ENCODE measurements at regions not wholly inside any gene's neighbourhood (a gene's known extent, or its start where the extent isn't known, plus 50 kb on each side); places are given as distances from the start of the nearest gene placed in this dataset.

- H3K36me3 ChIP-seq (ENCODE audit: control insufficient read depth in 3 of 3, insufficient read depth in 3 of 3, low read length in 3 of 3): no peaks in the 10 kb centered on the region
- no peak overlapping the region for H3K4me3 ChIP-seq (ENCODE audit: low read length in 3 of 3)
- no peak overlapping the region for H3K9ac ChIP-seq (ENCODE audit: low read depth in 1 of 3, low read length in 3 of 3)
- H3K4me1 ChIP-seq (ENCODE audit: control insufficient read depth in 3 of 3, insufficient read depth in 3 of 3, low read length in 3 of 3): no peaks in the 10 kb centered on the region
- no peaks in the 10 kb centered on the region for H3K27me3 ChIP-seq (ENCODE audit: control insufficient read depth in 3 of 3, insufficient read depth in 3 of 3, low read length in 3 of 3)
- no peaks in the 10 kb centered on the region for H3K9me3 ChIP-seq (ENCODE audit: control insufficient read depth in 3 of 3, low read length in 3 of 3)
- no peak overlapping the region for H3K27ac ChIP-seq (ENCODE audit: low read depth, low read length)
Observed at GRCh38 chr1:169025412-169025811, 81.1 kb upstream of the ATP1B1 start.

GRCh38 chr1:169027607-169028320, 78.7 kb upstream of the ATP1B1 start:
- Histone ChIP-seq H3K36me3 (ENCODE audit: control insufficient read depth in 3 of 3, insufficient read depth in 3 of 3, low read length in 3 of 3) (no peaks in the 10 kb centered on the region), H3K27ac (ENCODE audit: low read depth, low read length) (no peak overlapping the region), H3K9ac (ENCODE audit: low read depth in 1 of 3, low read length in 3 of 3) (no peak overlapping the region), H3K4me3 (ENCODE audit: low read length in 3 of 3) (no peak overlapping the region), H3K4me1 (ENCODE audit: control insufficient read depth in 3 of 3, insufficient read depth in 3 of 3, low read length in 3 of 3) (peaks cover 0 to 5% (median 3%) of the 10 kb centered on the region in 3 donors), H3K27me3 (ENCODE audit: control insufficient read depth in 3 of 3, insufficient read depth in 3 of 3, low read length in 3 of 3) (no peaks in the 10 kb centered on the region), H3K9me3 (ENCODE audit: control insufficient read depth in 3 of 3, low read length in 3 of 3) (no peaks in the 10 kb centered on the region)

GRCh38 chr1:169031566-169032224, 74.8 kb upstream of the ATP1B1 start:
- Histone ChIP-seq H3K4me3 (ENCODE audit: low read length in 3 of 3) (peak overlapping the region in 1 of 3 donors; percentile 48), H3K27me3 (ENCODE audit: control insufficient read depth in 3 of 3, insufficient read depth in 3 of 3, low read length in 3 of 3) (no peaks in the 10 kb centered on the region)

GRCh38 chr1:169041366-169041765, 65.1 kb upstream of the ATP1B1 start:
- Histone ChIP-seq H3K36me3 (ENCODE audit: control insufficient read depth in 3 of 3, insufficient read depth in 3 of 3, low read length in 3 of 3) (no peaks in the 10 kb centered on the region), H3K27ac (ENCODE audit: low read depth, low read length) (no peak overlapping the region), H3K4me1 (ENCODE audit: control insufficient read depth in 3 of 3, insufficient read depth in 3 of 3, low read length in 3 of 3) (peaks cover 9 to 11% (median 10%) of the 10 kb centered on the region in 3 donors), H3K4me3 (ENCODE audit: low read length in 3 of 3) (no peak overlapping the region), H3K9ac (ENCODE audit: low read depth in 1 of 3, low read length in 3 of 3) (no peak overlapping the region), H3K27me3 (ENCODE audit: control insufficient read depth in 3 of 3, insufficient read depth in 3 of 3, low read length in 3 of 3) (no peaks in the 10 kb centered on the region), H3K9me3 (ENCODE audit: control insufficient read depth in 3 of 3, low read length in 3 of 3) (no peaks in the 10 kb centered on the region)

More at GRCh38 chr1:169031566-169032224, 74.8 kb upstream of the ATP1B1 start:
- Histone ChIP-seq H3K36me3 (ENCODE audit: control insufficient read depth in 3 of 3, insufficient read depth in 3 of 3, low read length in 3 of 3) (no peaks in the 10 kb centered on the region), H3K9ac (ENCODE audit: low read depth in 1 of 3, low read length in 3 of 3) (peak overlapping the region in 1 of 3 donors; percentile 7), H3K4me1 (ENCODE audit: control insufficient read depth in 3 of 3, insufficient read depth in 3 of 3, low read length in 3 of 3) (peaks cover 0 to 5% (median 3%) of the 10 kb centered on the region in 3 donors), H3K9me3 (ENCODE audit: control insufficient read depth in 3 of 3, low read length in 3 of 3) (peaks cover 0 to 3% (median 0%) of the 10 kb centered on the region in 3 donors), H3K27ac (ENCODE audit: low read depth, low read length) (no peak overlapping the region)

GRCh38 chr1:169042377-169042776, 64.1 kb upstream of the ATP1B1 start:
- Histone ChIP-seq H3K36me3 (ENCODE audit: control insufficient read depth in 3 of 3, insufficient read depth in 3 of 3, low read length in 3 of 3) (no peaks in the 10 kb centered on the region), H3K9ac (ENCODE audit: low read depth in 1 of 3, low read length in 3 of 3) (no peak overlapping the region), H3K4me1 (ENCODE audit: control insufficient read depth in 3 of 3, insufficient read depth in 3 of 3, low read length in 3 of 3) (peaks cover 9 to 11% (median 10%) of the 10 kb centered on the region in 3 donors), H3K27me3 (ENCODE audit: control insufficient read depth in 3 of 3, insufficient read depth in 3 of 3, low read length in 3 of 3) (no peaks in the 10 kb centered on the region), H3K4me3 (ENCODE audit: low read length in 3 of 3) (no peak overlapping the region), H3K9me3 (ENCODE audit: control insufficient read depth in 3 of 3, low read length in 3 of 3) (no peaks in the 10 kb centered on the region), H3K27ac (ENCODE audit: low read depth, low read length) (no peak overlapping the region)

GRCh38 chr1:169043823-169044222, 62.7 kb upstream of the ATP1B1 start:
- Histone ChIP-seq H3K4me3 (ENCODE audit: low read length in 3 of 3) (no peak overlapping the region), H3K27ac (ENCODE audit: low read depth, low read length) (no peak overlapping the region), H3K9me3 (ENCODE audit: control insufficient read depth in 3 of 3, low read length in 3 of 3) (no peaks in the 10 kb centered on the region), H3K27me3 (ENCODE audit: control insufficient read depth in 3 of 3, insufficient read depth in 3 of 3, low read length in 3 of 3) (no peaks in the 10 kb centered on the region), H3K9ac (ENCODE audit: low read depth in 1 of 3, low read length in 3 of 3) (no peak overlapping the region), H3K36me3 (ENCODE audit: control insufficient read depth in 3 of 3, insufficient read depth in 3 of 3, low read length in 3 of 3) (no peaks in the 10 kb centered on the region), H3K4me1 (ENCODE audit: control insufficient read depth in 3 of 3, insufficient read depth in 3 of 3, low read length in 3 of 3) (peaks cover 9 to 11% (median 10%) of the 10 kb centered on the region in 3 donors)

GRCh38 chr1:169044296-169044695, 62.2 kb upstream of the ATP1B1 start:
- no peak overlapping the region for H3K4me3 ChIP-seq (ENCODE audit: low read length in 3 of 3)
- H3K27ac ChIP-seq (ENCODE audit: low read depth, low read length): no peak overlapping the region
- H3K9me3 ChIP-seq (ENCODE audit: control insufficient read depth in 3 of 3, low read length in 3 of 3): no peaks in the 10 kb centered on the region
- H3K27me3 ChIP-seq (ENCODE audit: control insufficient read depth in 3 of 3, insufficient read depth in 3 of 3, low read length in 3 of 3): no peaks in the 10 kb centered on the region
- no peak overlapping the region for H3K9ac ChIP-seq (ENCODE audit: low read depth in 1 of 3, low read length in 3 of 3)
- H3K36me3 ChIP-seq (ENCODE audit: control insufficient read depth in 3 of 3, insufficient read depth in 3 of 3, low read length in 3 of 3): no peaks in the 10 kb centered on the region
- H3K4me1 ChIP-seq (ENCODE audit: control insufficient read depth in 3 of 3, insufficient read depth in 3 of 3, low read length in 3 of 3): peaks cover 9 to 11% (median 10%) of the 10 kb centered on the region in 3 donors

- no peaks in the 10 kb centered on the region for H3K36me3 ChIP-seq (ENCODE audit: control insufficient read depth in 3 of 3, insufficient read depth in 3 of 3, low read length in 3 of 3)
- peaks cover 9 to 11% (median 10%) of the 10 kb centered on the region in 3 donors for H3K4me1 ChIP-seq (ENCODE audit: control insufficient read depth in 3 of 3, insufficient read depth in 3 of 3, low read length in 3 of 3)
- H3K27ac ChIP-seq (ENCODE audit: low read depth, low read length): no peak overlapping the region
- no peak overlapping the region for H3K9ac ChIP-seq (ENCODE audit: low read depth in 1 of 3, low read length in 3 of 3)
- no peak overlapping the region for H3K4me3 ChIP-seq (ENCODE audit: low read length in 3 of 3)
- no peaks in the 10 kb centered on the region for H3K9me3 ChIP-seq (ENCODE audit: control insufficient read depth in 3 of 3, low read length in 3 of 3)
- no peaks in the 10 kb centered on the region for H3K27me3 ChIP-seq (ENCODE audit: control insufficient read depth in 3 of 3, insufficient read depth in 3 of 3, low read length in 3 of 3)
Observed at GRCh38 chr1:169044971-169045370, 61.5 kb upstream of the ATP1B1 start.

GRCh38 chr1:169046671-169047070, 59.8 kb upstream of the ATP1B1 start:
- Histone ChIP-seq H3K4me1 (ENCODE audit: control insufficient read depth in 3 of 3, insufficient read depth in 3 of 3, low read length in 3 of 3) (peaks cover 9 to 11% (median 10%) of the 10 kb centered on the region in 3 donors), H3K27me3 (ENCODE audit: control insufficient read depth in 3 of 3, insufficient read depth in 3 of 3, low read length in 3 of 3) (no peaks in the 10 kb centered on the region), H3K36me3 (ENCODE audit: control insufficient read depth in 3 of 3, insufficient read depth in 3 of 3, low read length in 3 of 3) (no peaks in the 10 kb centered on the region)

GRCh38 chr1:169047074-169047473, 59.4 kb upstream of the ATP1B1 start:
- Histone ChIP-seq H3K36me3 (ENCODE audit: control insufficient read depth in 3 of 3, insufficient read depth in 3 of 3, low read length in 3 of 3) (no peaks in the 10 kb centered on the region), H3K9ac (ENCODE audit: low read depth in 1 of 3, low read length in 3 of 3) (no peak overlapping the region), H3K4me1 (ENCODE audit: control insufficient read depth in 3 of 3, insufficient read depth in 3 of 3, low read length in 3 of 3) (peaks cover 9 to 10% (median 10%) of the 10 kb centered on the region in 3 donors), H3K4me3 (ENCODE audit: low read length in 3 of 3) (no peak overlapping the region), H3K27me3 (ENCODE audit: control insufficient read depth in 3 of 3, insufficient read depth in 3 of 3, low read length in 3 of 3) (no peaks in the 10 kb centered on the region), H3K9me3 (ENCODE audit: control insufficient read depth in 3 of 3, low read length in 3 of 3) (no peaks in the 10 kb centered on the region), H3K27ac (ENCODE audit: low read depth, low read length) (no peak overlapping the region)

More at GRCh38 chr1:169046671-169047070, 59.8 kb upstream of the ATP1B1 start:
- Histone ChIP-seq H3K4me3 (ENCODE audit: low read length in 3 of 3) (no peak overlapping the region), H3K27ac (ENCODE audit: low read depth, low read length) (no peak overlapping the region), H3K9me3 (ENCODE audit: control insufficient read depth in 3 of 3, low read length in 3 of 3) (no peaks in the 10 kb centered on the region), H3K9ac (ENCODE audit: low read depth in 1 of 3, low read length in 3 of 3) (no peak overlapping the region)

Data from skeletal muscle tissue (tissue), 3 donors.